KOPT-K1 (cell line): ENCODE measurements at regions not wholly inside any gene's neighbourhood (a gene's known extent, or its start where the extent isn't known, plus 50 kb on each side); places are given as distances from the start of the nearest gene placed in this dataset.

Source experiments
- H3K27ac ChIP-seq: fragments of 200-600 bp; sonication (generic); 2 replicates; pipeline ENCODE4 v1.5.1; 2016; ENCODE audit warnings: antibody characterized with exemption, mild to moderate bottlenecking, low read depth, low read length; ENCODE audit not compliant: poor library complexity, severe bottlenecking
- H3K36me3 ChIP-seq: fragments of 200-600 bp; sonication (generic); 2 replicates; pipeline ENCODE4 v1.5.1; 2017; ENCODE audit warnings: antibody characterized with exemption, mild to moderate bottlenecking, low read length, moderate library complexity; ENCODE audit not compliant: insufficient read depth
- H3K9me3 ChIP-seq: fragments of 200-600 bp; sonication (generic); 2 replicates; pipeline ENCODE4 v1.5.1; 2017; ENCODE audit warnings: antibody characterized with exemption, low read length, mild to moderate bottlenecking; ENCODE audit not compliant: insufficient read depth, poor library complexity, severe bottlenecking

GRCh38 chr2:43111788-43112554, 114.4 kb downstream of the ZFP36L2 start:
- Histone ChIP-seq H3K36me3 (no peaks in the 10 kb centered on the region), H3K27ac (no peak overlapping the region), H3K9me3 (no peaks in the 10 kb centered on the region)

DNA sequence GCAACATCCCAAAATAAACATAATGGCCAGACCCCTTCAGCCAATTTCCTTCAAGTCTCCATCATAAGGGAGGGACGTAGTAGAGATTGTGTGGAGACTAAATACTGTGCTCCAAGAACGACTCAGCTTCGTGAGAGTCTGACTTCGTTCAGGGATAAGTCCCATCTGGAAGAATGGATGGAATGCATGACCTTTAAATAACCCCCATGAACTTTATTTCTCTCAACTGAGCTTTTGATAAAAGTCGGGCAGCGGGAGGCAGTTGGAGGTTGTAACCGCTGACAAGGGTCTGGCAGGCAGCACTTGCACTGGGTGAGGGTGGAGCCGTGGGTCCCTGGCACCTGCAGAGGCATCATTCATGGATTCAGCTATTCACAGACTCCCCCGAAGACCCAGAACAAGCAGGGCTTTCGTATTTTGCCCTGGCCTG, 115.9 kb downstream of the ZFP36L2 start:
- Histone ChIP-seq H3K27ac (no peak overlapping the region), H3K36me3 (no peaks in the 10 kb centered on the region), H3K9me3 (no peaks in the 10 kb centered on the region)

DNA sequence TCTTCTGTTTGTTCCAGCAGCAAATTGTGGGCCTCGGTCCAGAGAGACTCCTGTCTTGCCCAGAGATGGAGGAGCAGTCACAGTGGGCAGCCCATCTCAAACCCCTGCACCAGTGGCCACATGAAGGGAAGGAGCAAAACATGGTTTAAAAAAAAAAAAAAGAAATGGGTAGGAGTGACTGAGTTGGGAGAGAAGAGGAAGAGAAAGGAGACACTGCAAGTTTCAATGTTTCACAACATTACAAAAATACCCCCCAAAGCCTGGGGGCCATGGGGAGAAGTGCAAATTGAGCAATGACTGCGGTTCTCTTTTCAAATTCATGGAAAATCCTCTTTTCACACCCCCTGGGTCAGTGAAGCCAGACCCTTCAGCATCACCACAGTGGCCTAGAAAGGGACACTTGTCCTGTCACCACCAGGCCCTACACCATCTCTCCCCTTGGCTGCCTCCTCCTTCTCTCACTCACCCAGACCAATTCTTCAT, 117.1 kb downstream of the ZFP36L2 start:
- no peaks in the 10 kb centered on the region for H3K9me3 ChIP-seq
- H3K36me3 ChIP-seq = no peaks in the 10 kb centered on the region; the same call in 1 of the 2 replicates
- no peak overlapping the region for H3K27ac ChIP-seq

DNA sequence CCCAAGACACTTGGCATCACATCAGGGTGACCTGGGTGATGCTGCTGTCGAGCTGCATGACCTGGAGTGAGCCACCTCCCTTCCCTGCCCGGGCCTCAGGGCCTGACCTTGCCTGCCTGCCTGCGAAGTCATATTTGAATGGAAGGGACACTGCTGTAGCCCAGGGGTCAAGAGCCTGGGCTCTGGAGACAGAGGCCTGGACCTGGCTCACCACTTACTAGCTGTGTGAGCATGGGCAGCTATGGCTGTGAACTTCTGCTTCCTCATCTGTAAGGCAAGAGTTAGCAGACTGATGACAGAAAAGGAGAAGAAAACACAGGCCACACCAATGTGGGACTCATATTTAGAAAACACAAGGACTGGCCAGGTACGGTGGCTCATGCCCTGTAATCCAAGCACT, 118.7 kb downstream of the ZFP36L2 start:
- Histone ChIP-seq H3K27ac (no peak overlapping the region), H3K9me3 (no peaks in the 10 kb centered on the region), H3K36me3 (no peaks in the 10 kb centered on the region; the same call in 1 of the 2 replicates)

DNA sequence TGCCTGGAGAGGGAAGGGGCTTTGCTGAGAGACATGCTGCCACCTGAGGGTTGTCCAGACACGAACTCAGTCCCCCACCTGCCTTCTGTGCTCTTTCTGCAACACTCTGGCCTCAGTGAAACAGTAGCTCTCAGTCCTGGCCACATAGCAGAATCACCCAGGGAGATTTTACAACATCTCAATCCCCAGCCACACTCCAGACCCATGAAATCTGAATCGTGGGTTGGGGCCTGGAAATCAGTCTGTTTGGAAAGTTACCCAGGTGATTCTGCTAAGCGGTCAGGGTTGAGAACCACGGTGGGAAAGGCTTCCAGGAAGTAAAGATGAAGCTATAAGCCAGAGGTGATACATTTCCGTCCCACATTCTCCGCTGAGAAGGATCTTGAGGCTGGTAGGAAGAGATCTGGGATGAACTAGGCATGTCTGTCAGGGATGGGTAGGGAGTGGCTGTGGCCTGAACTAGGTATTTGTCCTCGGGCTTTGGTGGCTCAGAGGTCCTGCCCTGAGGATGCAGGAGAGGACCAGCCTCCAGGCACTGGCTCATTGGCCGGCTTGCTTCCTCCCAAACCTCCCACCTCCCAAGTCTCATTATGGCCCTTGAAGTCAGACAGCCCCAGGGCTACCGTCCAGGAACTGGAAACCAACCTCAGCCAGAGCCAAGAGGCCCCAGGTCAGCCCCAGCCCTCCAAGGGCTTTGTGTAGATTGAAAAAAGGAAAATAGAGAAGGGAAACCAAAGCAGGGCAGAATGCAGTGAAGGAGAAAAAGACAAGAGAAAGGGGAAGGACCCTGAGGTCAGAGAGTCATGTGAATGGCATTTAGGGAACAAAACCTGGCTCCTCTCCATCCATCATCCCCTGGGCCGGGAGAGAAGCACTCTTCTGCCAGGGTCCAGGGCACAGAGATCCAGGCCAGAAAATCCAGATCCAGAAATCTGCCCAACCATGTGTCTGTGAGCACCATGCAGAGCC, 119.6 kb downstream of the ZFP36L2 start:
- H3K36me3 ChIP-seq = no peaks in the 10 kb centered on the region; the same call in 1 of the 2 replicates
- no peaks in the 10 kb centered on the region for H3K9me3 ChIP-seq
- H3K27ac ChIP-seq = peak overlapping the region; percentile 37

- no peaks in the 10 kb centered on the region; the same call in 1 of the 2 replicates for H3K36me3 ChIP-seq
- H3K27ac ChIP-seq = peak overlapping the region; percentile 37
Measured at GRCh38 chr2:43105586-43106558, 120.5 kb downstream of the ZFP36L2 start.

DNA sequence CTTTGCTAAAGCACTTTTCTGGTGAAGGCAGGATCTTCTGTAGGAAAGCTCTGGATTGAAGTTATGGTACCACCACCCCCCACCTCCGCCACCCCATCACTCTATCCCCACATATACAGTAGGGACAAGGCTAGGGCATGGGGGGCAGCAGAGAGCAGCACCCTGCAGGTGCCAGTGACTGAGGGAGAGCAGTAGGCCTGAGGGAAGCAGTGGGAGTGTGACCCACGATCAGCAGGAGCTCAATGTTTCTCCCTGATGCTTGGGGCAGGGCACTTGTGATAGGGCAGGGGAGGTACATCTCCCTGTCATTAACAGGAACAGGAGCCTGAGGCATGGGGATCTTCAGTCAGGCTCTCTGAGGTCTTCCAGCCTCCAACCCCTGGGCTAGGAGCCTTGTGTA, 121.6 kb downstream of the ZFP36L2 start:
- Histone ChIP-seq H3K27ac (no peak overlapping the region), H3K9me3 (no peaks in the 10 kb centered on the region), H3K36me3 (no peaks in the 10 kb centered on the region; the same call in 1 of the 2 replicates)

More at GRCh38 chr2:43105586-43106558, 120.5 kb downstream of the ZFP36L2 start:
- no peaks in the 10 kb centered on the region for H3K9me3 ChIP-seq

GRCh38 chr2:43104106-43104505, 122.3 kb downstream of the ZFP36L2 start:
- H3K36me3 ChIP-seq = no peaks in the 10 kb centered on the region; the same call in 1 of the 2 replicates
- no peak overlapping the region for H3K27ac ChIP-seq
- no peaks in the 10 kb centered on the region for H3K9me3 ChIP-seq

- Histone ChIP-seq H3K9me3 (no peaks in the 10 kb centered on the region), H3K27ac (no peak overlapping the region), H3K36me3 (no peaks in the 10 kb centered on the region; the same call in 1 of the 2 replicates)
Measured at GRCh38 chr2:43103093-43103404, 123.4 kb downstream of the ZFP36L2 start.

DNA sequence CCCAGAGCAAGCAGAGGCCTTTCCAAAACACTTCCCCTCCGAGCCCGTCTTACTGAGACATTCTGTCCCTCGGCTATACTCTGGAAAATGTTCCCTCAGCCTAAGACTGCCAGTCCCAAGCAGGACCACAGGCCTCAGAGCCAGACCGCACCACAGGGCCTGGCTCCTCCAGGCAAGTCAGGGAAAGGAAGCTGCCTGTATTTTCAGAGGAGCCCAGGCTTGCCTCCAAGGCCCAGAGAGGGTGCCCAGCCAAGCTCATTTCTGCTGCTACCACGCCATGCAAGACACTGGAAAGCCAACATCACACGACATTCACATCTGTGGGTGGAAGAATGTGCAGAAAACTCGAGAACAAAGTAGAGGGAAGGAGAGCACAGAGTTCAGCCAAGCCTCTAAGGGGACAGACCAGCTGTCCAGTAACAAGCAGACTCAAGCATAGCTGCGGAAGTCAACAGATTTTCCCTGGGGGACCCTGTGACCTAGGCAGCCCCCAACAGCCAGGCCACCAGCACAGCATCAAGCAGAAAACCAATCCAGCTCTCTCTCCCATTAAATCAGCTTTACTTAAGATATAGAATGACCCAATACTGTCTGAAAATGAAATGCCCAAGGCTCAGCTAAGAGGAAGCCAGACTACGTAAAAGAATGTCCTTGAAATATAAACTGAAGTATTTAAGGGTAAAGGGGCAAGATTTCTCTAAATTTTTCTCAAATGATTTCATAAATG, 123.9 kb downstream of the ZFP36L2 start:
- Histone ChIP-seq H3K9me3 (no peaks in the 10 kb centered on the region), H3K27ac (no peak overlapping the region)

DNA sequence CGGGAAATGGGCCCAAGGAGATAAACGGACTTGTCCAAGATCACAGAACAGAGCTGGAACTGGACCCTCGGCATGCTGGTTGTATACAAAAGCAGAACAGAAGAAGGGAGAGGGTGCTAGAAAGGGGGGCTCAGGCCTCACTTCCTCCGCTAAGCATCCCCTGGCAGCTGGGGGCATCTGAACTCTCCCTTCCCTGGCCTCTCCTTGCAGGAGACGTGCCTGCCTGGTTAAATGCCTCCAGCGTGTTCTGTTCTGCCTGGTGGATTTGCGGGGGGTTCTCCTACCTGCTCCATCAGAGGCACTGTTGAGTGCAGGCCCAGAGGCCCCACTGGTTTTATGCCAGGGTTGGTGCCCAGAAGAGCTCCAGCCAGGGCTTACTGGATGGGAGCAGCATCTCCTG, 124.7 kb downstream of the ZFP36L2 start:
- Histone ChIP-seq H3K27ac (no peak overlapping the region), H3K9me3 (no peaks in the 10 kb centered on the region), H3K36me3 (no peaks in the 10 kb centered on the region; the same call in 1 of the 2 replicates)

More for the DNA sequence above, 123.9 kb downstream of the ZFP36L2 start:
- H3K36me3 ChIP-seq = no peaks in the 10 kb centered on the region; the same call in 1 of the 2 replicates

DNA sequence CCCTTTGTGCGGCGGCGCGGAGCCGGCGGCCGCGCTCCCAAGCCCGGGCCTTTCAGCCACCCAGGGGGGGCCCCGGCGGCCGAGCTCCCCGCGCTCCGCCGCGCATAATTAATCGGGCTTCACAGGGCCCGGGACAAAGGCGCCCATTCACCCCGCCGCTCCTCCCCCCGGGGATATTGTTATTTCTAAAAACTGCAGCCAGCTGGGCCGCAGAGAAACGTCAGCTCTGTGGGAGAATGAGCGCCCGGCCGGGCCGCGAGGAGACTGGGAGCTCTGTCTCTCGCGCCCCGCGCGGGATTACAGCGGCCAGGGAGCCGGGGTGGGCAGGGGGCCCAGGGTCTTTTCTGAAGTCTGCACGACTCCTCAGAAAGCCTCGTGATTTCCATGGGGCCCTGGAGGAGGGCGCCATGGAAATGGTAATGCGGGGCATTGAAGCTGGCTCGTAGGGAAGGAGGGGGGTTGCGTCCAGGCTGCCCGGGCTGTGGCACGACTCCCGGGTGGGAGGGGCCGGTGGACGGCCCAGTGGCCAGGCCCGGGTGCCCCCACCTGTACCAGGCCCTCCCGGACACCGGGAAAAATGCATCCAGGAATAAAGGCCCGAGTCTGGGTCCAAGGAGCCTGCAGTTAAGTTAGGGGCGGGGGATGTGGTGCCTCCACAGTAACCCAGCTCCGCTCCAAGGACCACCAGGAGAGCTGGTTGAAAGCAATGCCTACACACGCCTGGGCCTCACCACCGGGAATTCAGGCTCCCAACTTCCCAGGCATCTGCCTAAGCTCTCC, 125.3 kb downstream of the ZFP36L2 start:
- Histone ChIP-seq H3K27ac (no peak overlapping the region), H3K36me3 (no peaks in the 10 kb centered on the region; the same call in 1 of the 2 replicates), H3K9me3 (no peaks in the 10 kb centered on the region)

GRCh38 chr2:43100362-43100882, 126.0 kb downstream of the ZFP36L2 start:
- Histone ChIP-seq H3K27ac (no peak overlapping the region), H3K9me3 (no peaks in the 10 kb centered on the region), H3K36me3 (no peaks in the 10 kb centered on the region; the same call in 1 of the 2 replicates)
